GM13976 (cell line): ENCODE measurements at regions not wholly inside any gene's neighbourhood (a gene's known extent, or its start where the extent isn't known, plus 50 kb on each side); places are given as distances from the start of the nearest gene placed in this dataset.

Experiments used
- DNase-seq: peaks from one replicate; pipeline ENCODE4 v3.0.0; 2012; ENCODE audit warnings: low spot score
- in situ Hi-C: fragments of 300-500 bp; cut with MboI; formaldehyde crosslinking; loops from one replicate; pipeline ENCODE4 v1.12.0; 2022; ENCODE audit warnings: low sequenced_read_pairs, mixed read lengths, inconsistent platforms; ENCODE audit not compliant: unreplicated experiment
- TF ChIP-seq, protein P1 (sequence below): IDR thresholded peaks from 2 replicates; pipeline ENCODE4 v1.5.1; 2012; ENCODE audit warnings: borderline replicate concordance, mild to moderate bottlenecking; ENCODE audit not compliant: insufficient read depth; ENCODE audit errors: extremely low read depth, missing control alignments, control extremely low read depth

DNA sequence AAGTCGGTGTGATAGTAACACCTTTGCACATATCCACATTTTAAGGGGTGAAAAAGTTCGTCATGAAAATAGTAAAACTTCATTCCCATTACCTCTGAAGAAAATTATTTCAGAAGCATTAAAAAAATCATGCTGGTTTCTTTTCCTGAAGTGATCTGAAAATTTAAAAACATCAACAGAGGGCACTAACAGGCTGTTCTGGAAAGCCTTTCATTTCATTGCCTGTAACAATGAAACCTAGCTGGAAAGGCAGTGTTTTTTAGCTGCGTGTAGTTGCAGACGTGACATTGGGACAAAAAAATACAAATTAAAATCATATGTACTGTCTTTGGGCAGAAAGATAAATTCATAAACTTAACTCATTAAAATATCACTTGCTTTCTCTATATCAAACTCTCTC, 993.8 kb downstream of the GBE1 start:
- DNase-seq, result no peak
- in situ Hi-C loops, result no loop called here
- TF ChIP-seq, protein P1, sequence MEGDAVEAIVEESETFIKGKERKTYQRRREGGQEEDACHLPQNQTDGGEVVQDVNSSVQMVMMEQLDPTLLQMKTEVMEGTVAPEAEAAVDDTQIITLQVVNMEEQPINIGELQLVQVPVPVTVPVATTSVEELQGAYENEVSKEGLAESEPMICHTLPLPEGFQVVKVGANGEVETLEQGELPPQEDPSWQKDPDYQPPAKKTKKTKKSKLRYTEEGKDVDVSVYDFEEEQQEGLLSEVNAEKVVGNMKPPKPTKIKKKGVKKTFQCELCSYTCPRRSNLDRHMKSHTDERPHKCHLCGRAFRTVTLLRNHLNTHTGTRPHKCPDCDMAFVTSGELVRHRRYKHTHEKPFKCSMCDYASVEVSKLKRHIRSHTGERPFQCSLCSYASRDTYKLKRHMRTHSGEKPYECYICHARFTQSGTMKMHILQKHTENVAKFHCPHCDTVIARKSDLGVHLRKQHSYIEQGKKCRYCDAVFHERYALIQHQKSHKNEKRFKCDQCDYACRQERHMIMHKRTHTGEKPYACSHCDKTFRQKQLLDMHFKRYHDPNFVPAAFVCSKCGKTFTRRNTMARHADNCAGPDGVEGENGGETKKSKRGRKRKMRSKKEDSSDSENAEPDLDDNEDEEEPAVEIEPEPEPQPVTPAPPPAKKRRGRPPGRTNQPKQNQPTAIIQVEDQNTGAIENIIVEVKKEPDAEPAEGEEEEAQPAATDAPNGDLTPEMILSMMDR, result no peak

DNA sequence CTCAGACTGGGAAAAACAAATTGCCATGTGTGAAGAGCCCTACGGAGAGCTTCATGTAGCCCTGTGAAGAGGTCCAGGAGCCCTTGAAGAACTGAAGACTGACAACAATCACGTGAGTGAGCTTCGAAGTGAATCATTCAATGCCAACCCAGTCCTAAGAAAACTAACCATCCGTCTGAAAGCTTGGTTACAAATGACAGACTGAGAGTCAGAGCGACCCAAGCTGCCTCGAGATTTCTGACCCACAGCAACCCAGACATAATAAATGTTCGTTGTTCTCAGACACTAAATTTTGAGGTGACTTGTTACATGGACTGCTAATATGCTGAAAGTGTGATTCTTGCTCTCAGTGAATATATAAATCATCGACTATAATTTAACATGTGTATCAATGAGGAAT, 987.2 kb upstream of the ROBO1 start:
- in situ Hi-C loops, result no loop called here
- TF ChIP-seq, protein P1, result no peak
- DNase-seq, result no peak

DNA sequence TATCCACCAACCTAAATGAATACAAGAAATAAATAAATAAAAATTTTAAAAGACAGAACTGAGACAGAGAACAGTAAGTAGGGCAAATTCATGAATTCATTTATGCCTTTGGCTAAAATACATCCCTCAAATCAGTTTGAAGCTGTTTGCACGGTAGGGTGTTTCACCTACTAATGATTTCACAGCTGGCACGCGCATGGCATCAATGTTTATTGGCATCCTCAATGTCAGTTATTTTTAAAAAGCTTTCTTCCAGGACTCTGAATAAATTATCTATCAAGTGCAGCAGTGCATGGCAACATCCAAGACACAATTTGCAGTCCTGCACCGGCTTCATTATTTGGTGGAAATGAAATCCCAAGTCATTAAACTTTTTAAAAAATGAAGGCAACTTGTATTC, 985.2 kb upstream of the ROBO1 start:
- DNase-seq, result no peak
- TF ChIP-seq, protein P1, result no peak
- in situ Hi-C loops, result no loop called here

DNA sequence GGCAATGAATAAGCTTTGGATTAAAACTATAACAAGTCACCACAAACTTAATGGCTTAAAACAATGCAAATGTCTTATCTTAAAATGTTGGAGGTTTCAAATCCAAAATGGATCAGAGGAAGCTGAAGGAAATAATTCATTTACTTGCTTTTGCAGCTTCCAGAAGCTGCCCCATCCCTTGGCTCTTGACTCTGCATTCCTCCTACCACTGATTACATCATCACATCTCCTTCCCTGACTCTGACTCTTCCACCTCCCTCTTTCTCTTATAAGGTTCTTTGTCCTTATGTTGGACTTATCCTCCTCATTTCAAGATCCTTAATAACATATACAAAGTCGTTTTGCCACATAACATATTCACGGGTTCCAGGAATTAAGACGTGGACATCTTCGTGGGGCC, 982.8 kb upstream of the ROBO1 start:
- in situ Hi-C loops, result no loop called here
- no peak for DNase-seq
- TF ChIP-seq, protein P1, result no peak

DNA sequence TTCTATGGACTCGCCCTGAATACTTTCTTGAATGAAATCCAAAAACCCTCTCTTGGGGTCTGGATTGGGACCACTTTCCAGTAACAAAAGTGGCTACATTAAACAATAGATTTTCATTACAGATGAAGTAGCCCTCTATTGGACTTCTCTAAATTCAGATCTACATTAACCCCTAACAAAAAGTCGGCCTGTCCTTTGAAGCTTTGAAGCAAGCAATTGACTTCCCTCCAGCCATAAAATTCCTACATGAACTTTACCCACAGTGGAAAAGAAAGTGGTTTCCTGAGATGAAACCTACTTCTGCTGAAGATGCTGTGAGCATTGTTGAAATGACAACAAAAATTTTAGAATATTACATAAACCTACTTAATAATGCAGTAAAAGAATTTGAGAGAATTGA, 967.1 kb upstream of the ROBO1 start:
- DNase-seq, result no peak
- TF ChIP-seq, protein P1, result no peak
- in situ Hi-C loops, result no loop called here

DNA sequence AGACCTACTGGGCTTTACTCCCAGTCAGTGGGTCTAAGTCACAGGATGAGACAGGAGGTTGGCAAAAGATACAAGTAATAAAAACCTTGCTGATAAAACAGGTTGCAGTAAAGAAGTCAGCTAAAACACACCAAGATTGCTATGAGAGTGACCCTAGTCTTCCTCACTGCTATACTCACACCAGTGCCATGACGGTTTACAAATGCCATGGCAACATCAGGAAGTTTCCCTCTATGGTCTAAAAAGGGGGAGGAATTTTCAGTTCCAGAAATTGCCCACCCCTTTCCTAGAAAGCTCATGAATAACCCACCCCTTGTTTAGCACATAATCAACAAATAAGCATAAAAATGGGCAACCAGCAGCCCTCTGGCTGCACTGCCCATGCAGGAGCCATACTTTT, 966.7 kb upstream of the ROBO1 start:
- TF ChIP-seq, protein P1, result no peak
- no peak for DNase-seq
- in situ Hi-C loops, result no loop called here
